ENCODE measurements at regions not wholly inside any gene's neighbourhood (a gene's known extent, or its start where the extent isn't known, plus 50 kb on each side); places are given as distances from the start of the nearest gene placed in this dataset.

- intact Hi-C loops (cut with micrococcal nuclease; ENCODE audit: unreplicated experiment), result no loop called here
- POLR2A ChIA-PET, result interaction anchor here (0.6 to 1.2 kb wide), 2 partner anchors 13 to 194 kb away, joined by 3 to 6 read pairs; no protein-coding TSS in a partner anchor
- RAD21 ChIA-PET (ENCODE audit: unreplicated experiment), result no interaction called here
- no peak overlapping the region for H3K4me3 ChIP-seq
- TF ChIP-seq NR2F1 (conservative IDR thresholded peaks at IDR 0.05) (peak; percentile 86), NR2C1 (IDR thresholded peaks at IDR 0.05) (peak; percentile 80), NFXL1 (IDR thresholded peaks at IDR 0.05; ENCODE audit: borderline replicate concordance) (no peak), TBL1XR1 (IDR thresholded peaks at IDR 0.05; ENCODE audit: low read depth, low read length) (no peak), NR2C2 (IDR thresholded peaks at IDR 0.05; ENCODE audit: borderline replicate concordance, control insufficient read depth, insufficient read length, low read depth) (peak; percentile 68)
- H3K27ac ChIP-seq (ENCODE audit: control insufficient read depth, insufficient read depth), result no peak overlapping the region
- SMC1A ChIA-PET (ENCODE audit: uncharacterized antibody, unreplicated experiment), result interaction anchor here (1.1 kb wide), 1 partner anchor 72 kb away, joined by 6 read pairs; no protein-coding TSS in a partner anchor
- FAIRE-seq (no peak), DNase-seq (ENCODE audit: low read depth, low spot score) (no peak), ATAC-seq (no peak)
- H2AFZ ChIP-seq (ENCODE audit: control insufficient read depth, low read depth, low read length), result no peak overlapping the region
- BruUV-seq (replicated peaks), result no TSS peak
- no peaks in the 10 kb centered on the region for H3K79me2 ChIP-seq (ENCODE audit: control insufficient read depth, insufficient read depth, low read length)
- in situ Hi-C loops (cut with MboI), result no loop called here
- H4K20me1 ChIP-seq (ENCODE audit: control insufficient read depth, insufficient read depth), result no peaks in the 10 kb centered on the region
- CTCF ChIA-PET, result interaction anchor here (1.0 to 1.4 kb wide), 3 partner anchors 70 to 80 kb away, joined by 3 to 5 read pairs (median 3); no protein-coding TSS in a partner anchor
- no peaks in the 10 kb centered on the region for H3K4me1 ChIP-seq (ENCODE audit: control insufficient read depth, insufficient read depth, low read length)
- H3K27me3 ChIP-seq (replicated peaks in 1 of 2; ENCODE audit: control insufficient read depth in 2 of 2, insufficient read depth in 2 of 2, low read length in 1 of 2), result no peaks in the 10 kb centered on the region; a peak in 2 of 4 replicates
- H3K36me3 ChIP-seq (ENCODE audit: control insufficient read depth in 2 of 2, insufficient read depth in 2 of 2, low read length in 1 of 2), result no peaks in the 10 kb centered on the region
- H3K9me3 ChIP-seq (replicated peaks; ENCODE audit: control insufficient read depth, insufficient read depth, low read length), result no peaks in the 10 kb centered on the region; the same call in 2 of the 3 replicates
- whole genome bisulfite sequencing (ENCODE audit: insufficient coverage, insufficient replicate concordance, low lambda C conversion rate, missing lambda C conversion rate), result 50% methylated on average over 8 of the region's 8 CpGs
- no peak overlapping the region for H3K4me2 ChIP-seq (ENCODE audit: control insufficient read depth, insufficient read depth)
- no peak overlapping the region for H3K9ac ChIP-seq (ENCODE audit: control insufficient read depth, insufficient read depth, low read length)
Measured at GRCh38 chr11:76605338-76606074, 65.0 kb downstream of the LRRC32 start.

- CTCF ChIA-PET, result interaction anchor here (1.2 to 8.1 kb wide), 3 partner anchors 70 to 72 kb away, joined by 3 to 273 read pairs (median 5); partner anchors contain the start of gene LRRC32
- no peak for FAIRE-seq
- TF ChIP-seq RUNX3 (IDR thresholded peaks at IDR 0.05; ENCODE audit: low read length), result no peak
- TF ChIP-seq STAT1 (conservative IDR thresholded peaks at IDR 0.05), result no peak
- TF ChIP-seq KAT2A (conservative IDR thresholded peaks at IDR 0.05; ENCODE audit: control insufficient read depth, low read depth, low read length), result no peak
- no peak for TF ChIP-seq ASH2L (IDR thresholded peaks at IDR 0.05; ENCODE audit: borderline replicate concordance, low read depth)
- no peak for TF ChIP-seq SKIL (IDR thresholded peaks at IDR 0.05; ENCODE audit: low read depth, poor library complexity, severe bottlenecking)
- TF ChIP-seq PML (IDR thresholded peaks at IDR 0.05; ENCODE audit: low read length), result no peak
- no peak for TF ChIP-seq ATF3 (IDR thresholded peaks at IDR 0.05; ENCODE audit: borderline replicate concordance, extremely low read depth, low read depth, low read length)
- no peak for TF ChIP-seq ZSCAN29 (IDR thresholded peaks at IDR 0.05)
- no peak for TF ChIP-seq SMAD5 (IDR thresholded peaks at IDR 0.05; ENCODE audit: low read depth)
Measured at GRCh38 chr11:76604626-76605241, 65.8 kb downstream of the LRRC32 start.

More at GRCh38 chr11:76604626-76605241, 65.8 kb downstream of the LRRC32 start:
- ChIA-PET POLR2A (interaction anchor here (0.6 to 1.2 kb wide), 2 partner anchors 12 to 195 kb away, joined by 3 to 6 read pairs; no protein-coding TSS in a partner anchor), SMC1A (ENCODE audit: uncharacterized antibody, unreplicated experiment) (interaction anchor here (1.1 kb wide), 1 partner anchor 72 kb away, joined by 6 read pairs; no protein-coding TSS in a partner anchor), RAD21 (ENCODE audit: unreplicated experiment) (no interaction called here)
- BruUV-seq (replicated peaks), result no TSS peak
- H3K4me3 ChIP-seq, result no peak overlapping the region
- no peaks in the 10 kb centered on the region for H3K36me3 ChIP-seq (ENCODE audit: control insufficient read depth in 2 of 2, insufficient read depth in 2 of 2, low read length in 1 of 2)
- H3K4me1 ChIP-seq (ENCODE audit: control insufficient read depth, insufficient read depth, low read length), result no peaks in the 10 kb centered on the region
- intact Hi-C loops (cut with micrococcal nuclease; ENCODE audit: unreplicated experiment), result no loop called here
- H3K9me3 ChIP-seq (replicated peaks; ENCODE audit: control insufficient read depth, insufficient read depth, low read length), result no peaks in the 10 kb centered on the region; the same call in 2 of the 3 replicates
- 31% methylated on average over 8 of the region's 8 CpGs for WGBS (ENCODE audit: insufficient coverage, insufficient replicate concordance, low lambda C conversion rate, missing lambda C conversion rate)
- no peak overlapping the region for H3K9ac ChIP-seq (ENCODE audit: control insufficient read depth, insufficient read depth, low read length)
- in situ Hi-C loops (cut with MboI), result no loop called here
- H3K79me2 ChIP-seq (ENCODE audit: control insufficient read depth, insufficient read depth, low read length), result no peaks in the 10 kb centered on the region
- no peak overlapping the region for H3K27ac ChIP-seq (ENCODE audit: control insufficient read depth, insufficient read depth)
- no peaks in the 10 kb centered on the region; a peak in 3 of 4 replicates for H3K27me3 ChIP-seq (replicated peaks in 1 of 2; ENCODE audit: control insufficient read depth in 2 of 2, insufficient read depth in 2 of 2, low read length in 1 of 2)
- no peak overlapping the region for H3K4me2 ChIP-seq (ENCODE audit: control insufficient read depth, insufficient read depth)
- no peak overlapping the region for H2AFZ ChIP-seq (ENCODE audit: control insufficient read depth, low read depth, low read length)
- no peaks in the 10 kb centered on the region for H4K20me1 ChIP-seq (ENCODE audit: control insufficient read depth, insufficient read depth)
- DNase-seq (ENCODE audit: low read depth, low spot score), result no peak
- ATAC-seq, result no peak
